HepG2 (cell line): ENCODE measurements at regions not wholly inside any gene's neighbourhood (a gene's known extent, or its start where the extent isn't known, plus 50 kb on each side); places are given as distances from the start of the nearest gene placed in this dataset.

ENCODE experiments used
- ATAC-seq: fragments of 200-7000 bp; cut with Tn5 transposase; 3 replicates; pipeline ENCODE4 v1.9.1; 2020; ENCODE audit warnings: mild to moderate bottlenecking, moderate library complexity
- BruUV-seq: library from RNA; stranded (reverse); fragments of 400-500 nt; replicated peaks from 2 replicates; lab custom pipeline; 2021; lab: Mats Ljungman, UMichigan
- CTCF ChIA-PET: fragments of 300-600 bp; formaldehyde crosslinking; extraction: SDS; loops from one replicate; lab custom pipeline; 2021; ENCODE audit warnings: low total read pairs, inconsistent platforms, low intra/inter-chr PET ratio; lab: Yijun Ruan, JAX
- POLR2A ChIA-PET: fragments of 350-600 bp; sonication (Branson Sonifier 250); formaldehyde crosslinking; loops from one replicate; lab custom pipeline; 2020; ENCODE audit warnings: antibody characterized with exemption, inconsistent platforms; lab: Yijun Ruan, JAX
- DNase-seq: peaks from one replicate; pipeline ENCODE4 v3.0.0-alpha.2; 2015; ENCODE audit warnings: low spot score
- FAIRE-seq: peaks from 3 replicates; lab custom pipeline; 2011; peaks lifted over from hg19 to GRCh38; lab: Jason Lieb, UNC
- H2AFZ ChIP-seq: one replicate; pipeline ENCODE4 v1.6.1; 2011; ENCODE audit warnings: low read length, inconsistent platforms
- H3K27ac ChIP-seq: fragments of 300-600 bp; 3 replicates; pipeline ENCODE4 v1.8.0; 2011; ENCODE audit warnings: mixed run types, mild to moderate bottlenecking, mixed read lengths, low read length, inconsistent platforms; ENCODE audit not compliant: insufficient read depth; ENCODE audit errors: extremely low read length
- H3K27me3 ChIP-seq, 2 experiments: fragments of 200-600 bp in 1 of 2; 2 replicates in 1 of 2; 3 replicates in 1 of 2; pipeline versions ENCODE4 v1.6.0 to v1.8.0; 2011; ENCODE audit warnings: low read length in 2 of 2, mild to moderate bottlenecking in 2 of 2, moderate library complexity in 2 of 2, inconsistent platforms in 1 of 2; ENCODE audit not compliant: insufficient read depth in 2 of 2, control insufficient read depth in 1 of 2
- H3K36me3 ChIP-seq, 2 experiments: fragments of 200-600 bp in 1 of 2; replicated peaks in 1 of 2; 2 replicates in 1 of 2; 3 replicates in 1 of 2; pipeline versions ENCODE4 v1.5.1 to v1.8.0; 2011; ENCODE audit warnings: low read length in 2 of 2, inconsistent platforms in 1 of 2; ENCODE audit not compliant: insufficient read depth in 2 of 2, control insufficient read depth in 1 of 2
- H3K4me1 ChIP-seq: 2 replicates; pipeline ENCODE4 v1.5.1; 2012; ENCODE audit warnings: low read length, inconsistent platforms; ENCODE audit not compliant: insufficient read depth
- H3K4me2 ChIP-seq: 2 replicates; pipeline ENCODE4 v1.6.0; 2011; ENCODE audit warnings: low read depth, low read length, inconsistent platforms
- H3K4me3 ChIP-seq, 3 experiments: fragments of 200-600 bp in 1 of 3; sonication (generic), shearing (Covaris generic) in 1 of 3; replicated peaks in 1 of 3; 2 replicates each; pipeline ENCODE4 v1.5.1; 2011 to 2016; ENCODE audit warnings: low read length in 3 of 3, inconsistent platforms in 2 of 3, low read depth in 2 of 3, mild to moderate bottlenecking in 2 of 3, control low read depth in 1 of 3, mixed read lengths in 1 of 3; ENCODE audit not compliant: insufficient read depth in 1 of 3
- H3K79me2 ChIP-seq: one replicate; pipeline ENCODE4 v1.6.1; 2011; ENCODE audit warnings: low read length, inconsistent platforms; ENCODE audit not compliant: insufficient read depth
- H3K9ac ChIP-seq: 2 replicates; pipeline ENCODE4 v1.6.0; 2011; ENCODE audit warnings: mild to moderate bottlenecking, low read depth, low read length, inconsistent platforms; ENCODE audit not compliant: insufficient read depth
- H3K9me3 ChIP-seq: 2 replicates; pipeline ENCODE4 v1.5.1; 2012; ENCODE audit warnings: mild to moderate bottlenecking, low read length
- H4K20me1 ChIP-seq: 2 replicates; pipeline ENCODE4 v1.6.0; 2011; ENCODE audit warnings: inconsistent platforms, mild to moderate bottlenecking, low read length, moderate library complexity; ENCODE audit not compliant: insufficient read depth
- CBFB ChIP-seq: sonication (generic); formaldehyde crosslinking; IDR thresholded peaks from 2 replicates; pipeline ENCODE4 v1.4.0; 2020; ENCODE audit warnings: missing genetic modification reagents
- CHD4 ChIP-seq: fragments of 200-600 bp; sonication (generic); IDR thresholded peaks from 2 replicates; pipeline ENCODE4 v1.7.0; 2017; ENCODE audit warnings: mild to moderate bottlenecking, low read length, borderline replicate concordance
- DPF2 ChIP-seq: sonication (generic); formaldehyde crosslinking; IDR thresholded peaks from 2 replicates; pipeline ENCODE4 v1.4.0; 2020; ENCODE audit warnings: mild to moderate bottlenecking, low read depth, missing genetic modification reagents, borderline replicate concordance
- EZH2 ChIP-seq: conservative IDR thresholded peaks from 2 replicates; pipeline ENCODE4 v1.6.1; 2012; ENCODE audit warnings: mild to moderate bottlenecking, low read depth, low read length, moderate library complexity
- NPAS2 ChIP-seq: sonication (generic); formaldehyde crosslinking; IDR thresholded peaks from 2 replicates; pipeline ENCODE4 v1.8.0; 2022; ENCODE audit warnings: mild to moderate bottlenecking, missing genetic modification reagents, borderline replicate concordance
- RBFOX2 ChIP-seq: fragments of 200-400 bp; formaldehyde crosslinking; IDR thresholded peaks from 2 replicates; pipeline ENCODE4 v1.6.1; 2017; ENCODE audit warnings: low read depth, mild to moderate bottlenecking, low read length
- RFX5 ChIP-seq: IDR thresholded peaks from 2 replicates; pipeline ENCODE4 v1.6.1; 2011; ENCODE audit warnings: low read depth, low read length, improper control_type of control experiment
- SALL1 ChIP-seq: sonication (generic); formaldehyde crosslinking; IDR thresholded peaks from 2 replicates; pipeline ENCODE4 v1.8.0; 2022; ENCODE audit warnings: mild to moderate bottlenecking, missing genetic modification reagents
- SCMH1 ChIP-seq: sonication (generic); formaldehyde crosslinking; IDR thresholded peaks from 2 replicates; pipeline ENCODE4 v1.9.0; 2021; ENCODE audit warnings: missing genetic modification reagents, mild to moderate bottlenecking, borderline replicate concordance
- TCF7 ChIP-seq: sonication (generic); IDR thresholded peaks from 2 replicates; pipeline ENCODE4 v1.6.1; 2016; ENCODE audit warnings: antibody characterized with exemption, low read depth
- ZBTB42 ChIP-seq: sonication (generic); formaldehyde crosslinking; IDR thresholded peaks from 2 replicates; pipeline ENCODE4 v1.5.0; 2020; ENCODE audit warnings: mild to moderate bottlenecking, missing genetic modification reagents
- ZFP82 ChIP-seq: sonication (generic); formaldehyde crosslinking; IDR thresholded peaks from 2 replicates; pipeline ENCODE4 v1.5.1; 2020; ENCODE audit warnings: mild to moderate bottlenecking, missing genetic modification reagents, borderline replicate concordance
- ZNF550 ChIP-seq: sonication (generic); formaldehyde crosslinking; IDR thresholded peaks from 2 replicates; pipeline ENCODE4 v1.4.0; 2020; ENCODE audit warnings: mild to moderate bottlenecking, missing genetic modification reagents, borderline replicate concordance
- ZNF580 ChIP-seq: IDR thresholded peaks from 2 replicates; pipeline ENCODE4 v1.6.1; 2016; ENCODE audit warnings: low read depth, borderline replicate concordance
- ZNF672 ChIP-seq: sonication (generic); formaldehyde crosslinking; IDR thresholded peaks from 2 replicates; pipeline ENCODE4 v1.8.1; 2022; ENCODE audit warnings: missing genetic modification reagents
- ZNF781 ChIP-seq: sonication (generic); formaldehyde crosslinking; IDR thresholded peaks from 2 replicates; pipeline ENCODE4 v1.5.1; 2020; ENCODE audit warnings: borderline replicate concordance, mild to moderate bottlenecking, missing genetic modification reagents; ENCODE audit errors: not compliant biosample characterization
- WGBS: methylation state at CpG from one replicate; pipeline ENCODE4 v1.1.6; 2017; ENCODE audit warnings: low lambda C conversion rate; 5-methylcytosine and 5-hydroxymethylcytosine counted together
- in situ Hi-C: cut with HindIII; loops from 2 replicates; pipeline ENCODE4 v1.10.0; 2017; ENCODE audit warnings: low pct_unique_long_range_greater_than_20kb; ENCODE audit not compliant: extremely low pct_ligation_motif_present
- intact Hi-C: fragments of 100-400 bp; cut with micrococcal nuclease; formaldehyde crosslinking; loops from one replicate; pipeline ENCODE4 v1.10.0; 2022; ENCODE audit not compliant: unreplicated experiment

DNA sequence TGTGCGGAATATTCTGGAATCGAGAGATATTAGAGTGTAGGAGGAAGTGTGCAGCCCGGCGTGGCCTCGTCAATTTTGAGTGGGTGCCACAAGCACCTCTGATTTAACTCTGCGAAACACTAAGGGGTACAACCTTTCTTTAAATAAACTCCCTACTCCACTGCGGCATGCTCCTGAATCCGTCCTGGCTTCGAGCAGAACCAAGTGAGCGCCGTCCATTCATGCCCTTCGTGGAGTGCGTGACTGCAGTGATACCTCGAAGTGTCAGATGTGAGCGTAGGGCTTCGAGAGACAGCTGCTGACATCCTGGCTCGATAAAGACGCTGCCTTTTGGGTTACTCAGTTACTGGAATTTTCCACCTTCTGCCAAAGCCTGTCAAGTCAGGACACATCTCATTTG, 128.8 kb downstream of the FOXL1 start:
- FAIRE-seq (no peak), DNase-seq (no peak), ATAC-seq (no peak)
- ChIA-PET CTCF (no interaction called here), POLR2A (no interaction called here)
- 51% methylated on average over 18 of the region's 18 CpGs for WGBS
- Histone ChIP-seq H3K36me3 (no peaks in the 10 kb centered on the region), H3K9me3 (no peaks in the 10 kb centered on the region), H3K27me3 (peaks cover 7 to 60% of the 10 kb centered on the region in 2 experiments; a peak in 4 of 5 replicates), H3K4me2 (no peak overlapping the region), H3K9ac (no peak overlapping the region), H2AFZ (no peak overlapping the region), H3K4me3 (no peak overlapping the region), H3K4me1 (no peaks in the 10 kb centered on the region), H4K20me1 (no peaks in the 10 kb centered on the region), H3K27ac (no peak overlapping the region), H3K79me2 (no peaks in the 10 kb centered on the region)
- intact Hi-C loops, result no loop called here
- TF ChIP-seq ZNF672 (CRISPR knock-in tag) (no peak), EZH2 (no peak), SALL1 (CRISPR knock-in tag) (no peak), ZBTB42 (CRISPR knock-in tag) (no peak), TCF7 (no peak), SCMH1 (CRISPR knock-in tag) (no peak), ZNF580 (no peak), CHD4 (no peak), NPAS2 (CRISPR knock-in tag) (no peak), DPF2 (CRISPR knock-in tag) (no peak), CBFB (CRISPR knock-in tag) (no peak), ZNF781 (CRISPR knock-in tag) (no peak), ZNF550 (CRISPR knock-in tag) (no peak), RBFOX2 (no peak), RFX5 (no peak), ZFP82 (CRISPR knock-in tag) (no peak)
- in situ Hi-C loops, result no loop called here
- no TSS peak for BruUV-seq
